ENCODE measurements at regions not wholly inside any gene's neighbourhood (a gene's known extent, or its start where the extent isn't known, plus 50 kb on each side); places are given as distances from the start of the nearest gene placed in this dataset.

GRCh38 chr22:44611880-44612496 lies 90.0 kb upstream of the PRR5 start:
- ATAC-seq: no peak

DNA sequence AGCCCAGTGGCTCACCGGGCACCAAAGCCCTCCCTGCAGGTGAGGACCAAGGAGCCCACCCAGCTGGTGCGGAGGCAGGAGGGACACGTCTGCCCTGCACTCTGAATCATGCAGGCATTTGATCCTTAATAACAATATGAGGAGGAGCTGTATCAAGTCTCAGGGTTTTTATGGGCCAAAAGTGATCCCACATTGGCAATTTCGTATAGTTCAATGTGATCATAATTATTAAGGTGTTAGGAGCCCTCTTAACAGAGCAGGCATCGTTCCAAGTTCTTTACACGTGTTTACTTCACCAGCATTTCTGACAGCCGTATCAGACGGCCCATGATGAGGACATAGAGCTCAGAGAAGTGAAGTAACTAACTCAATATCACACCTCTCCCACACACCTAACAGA lies 91.9 kb upstream of the PRR5 start:
- ATAC-seq: no peak

DNA sequence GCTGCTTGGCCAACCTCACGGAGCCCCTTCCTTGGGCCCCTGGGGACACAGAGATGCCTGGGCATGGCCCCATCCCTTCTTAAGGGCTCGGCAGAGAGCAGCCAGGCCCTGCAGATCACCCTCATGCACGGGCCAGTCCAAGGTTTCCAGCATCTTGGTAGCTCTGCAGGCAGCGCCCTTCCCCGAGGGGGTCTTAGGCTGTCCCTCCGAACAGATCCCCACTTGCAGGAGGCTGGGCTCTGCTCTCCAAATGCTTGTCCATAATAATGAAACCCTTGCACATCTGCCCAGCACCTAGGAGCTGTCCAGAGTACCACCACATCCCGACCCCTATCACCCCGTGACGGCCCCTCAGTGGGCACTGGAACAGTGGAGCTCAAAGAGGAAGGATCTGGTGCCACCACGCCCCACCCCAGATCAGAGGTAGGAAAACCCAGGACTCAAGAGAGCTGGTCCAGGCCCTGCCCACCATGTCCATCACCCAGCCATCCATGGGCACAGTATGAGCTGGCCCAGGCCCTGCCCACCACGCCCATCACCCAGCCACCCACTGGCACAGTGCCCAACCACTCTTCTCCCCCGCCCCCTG lies 92.5 kb upstream of the PRR5 start:
- ATAC-seq: peak; percentile 11

- peak; percentile 21 for ATAC-seq
Observed at GRCh38 chr22:44608597-44609399, 93.2 kb upstream of the PRR5 start.

DNA sequence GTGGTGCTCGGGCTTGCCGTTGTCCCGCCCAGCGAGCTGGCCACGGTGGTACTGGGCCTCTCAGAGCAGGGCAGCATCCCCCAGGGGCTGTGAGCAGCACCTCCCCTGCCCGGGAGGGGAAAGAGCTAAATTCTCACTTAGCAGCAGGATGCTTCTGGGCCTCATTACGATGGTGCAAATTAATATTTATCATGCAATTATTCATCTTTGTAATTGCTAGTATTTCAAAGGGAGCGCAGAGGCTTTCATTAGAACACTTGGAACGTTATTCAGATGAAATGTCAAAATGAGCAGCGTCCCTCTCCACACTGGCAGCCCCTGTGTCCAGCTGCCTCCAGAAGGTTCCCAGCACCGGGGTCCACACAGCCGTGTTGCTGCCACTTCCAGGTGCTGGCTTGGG lies 95.9 kb upstream of the PRR5 start:
- ATAC-seq: no peak

DNA sequence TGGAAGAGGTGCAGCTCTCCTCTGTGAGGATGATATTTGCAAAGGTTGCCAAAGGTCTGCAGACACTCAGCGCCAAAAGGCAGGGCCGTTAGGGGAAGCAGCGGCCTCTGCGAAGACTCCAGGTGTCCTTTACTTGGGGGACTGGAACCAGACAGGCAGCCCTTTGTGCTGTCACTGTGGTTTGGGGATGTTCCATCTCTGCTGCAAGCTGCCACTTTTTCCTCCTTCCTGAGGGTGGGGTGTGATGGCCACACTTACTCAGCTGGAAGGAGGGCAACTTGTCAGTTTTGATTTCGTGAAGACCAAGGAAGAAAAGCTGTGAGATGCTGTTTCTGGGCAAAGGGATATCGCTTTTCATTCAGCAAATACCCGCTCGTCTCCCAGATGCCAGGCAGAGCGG lies 96.5 kb upstream of the PRR5 start:
- no peak for ATAC-seq

- ATAC-seq: no peak
Observed at GRCh38 chr22:44604991-44605390, 97.0 kb upstream of the PRR5 start.

- ATAC-seq: no peak
Observed at GRCh38 chr22:44604455-44604854, 97.5 kb upstream of the PRR5 start.

- no peak for ATAC-seq
Observed at GRCh38 chr22:44603767-44604166, 98.2 kb upstream of the PRR5 start.

DNA sequence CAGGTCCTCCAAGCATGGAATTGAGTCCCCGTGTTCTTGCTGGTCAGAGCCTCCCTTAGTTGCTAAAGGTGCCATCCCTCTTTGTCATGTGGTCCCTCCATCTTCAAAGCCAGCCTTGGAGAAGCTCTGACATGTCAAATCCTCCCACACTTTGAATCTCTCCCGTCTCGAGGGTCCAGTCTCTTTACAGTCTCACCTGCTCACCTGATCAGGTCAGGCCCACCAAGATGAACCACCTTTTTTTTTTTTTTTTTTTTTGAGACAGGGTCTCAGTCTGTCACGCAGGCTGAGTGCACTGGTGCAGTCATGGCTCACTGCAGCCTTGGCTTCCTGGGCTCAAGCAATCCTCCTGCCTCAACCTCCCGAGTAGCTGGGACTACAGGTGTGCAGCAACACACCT lies 100.3 kb upstream of the PRR5 start:
- ATAC-seq: no peak

GRCh38 chr22:44601189-44601588 lies 100.8 kb upstream of the PRR5 start:
- ATAC-seq: no peak

DNA sequence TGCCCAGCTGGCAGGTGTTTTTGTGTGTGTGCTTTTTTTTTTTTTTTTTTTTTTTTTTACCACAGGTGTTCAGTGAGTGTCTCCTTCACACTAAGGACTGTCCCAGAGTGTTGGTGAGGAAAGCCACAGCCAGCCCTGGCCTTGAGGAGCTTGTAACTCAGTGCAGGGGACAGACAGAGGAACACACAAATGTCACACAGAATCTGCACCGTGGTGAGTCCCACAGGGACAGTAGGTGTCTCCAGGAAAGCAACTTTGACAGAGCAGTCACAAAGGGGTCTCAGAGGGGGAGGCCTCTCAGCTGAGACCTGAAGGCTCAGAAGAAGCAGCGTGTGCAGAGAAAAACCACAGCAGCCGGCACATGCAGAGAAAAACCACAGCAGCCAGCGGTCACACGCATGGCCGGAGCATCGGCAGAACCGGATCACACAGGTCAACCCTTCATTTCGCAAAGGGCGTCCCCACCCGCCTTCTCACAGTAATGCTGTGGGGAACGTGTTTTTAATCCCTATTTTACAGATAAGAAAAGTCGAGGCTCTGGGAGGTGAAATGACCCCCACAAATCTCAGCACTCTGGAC lies 101.7 kb upstream of the PRR5 start:
- ATAC-seq: no peak

DNA sequence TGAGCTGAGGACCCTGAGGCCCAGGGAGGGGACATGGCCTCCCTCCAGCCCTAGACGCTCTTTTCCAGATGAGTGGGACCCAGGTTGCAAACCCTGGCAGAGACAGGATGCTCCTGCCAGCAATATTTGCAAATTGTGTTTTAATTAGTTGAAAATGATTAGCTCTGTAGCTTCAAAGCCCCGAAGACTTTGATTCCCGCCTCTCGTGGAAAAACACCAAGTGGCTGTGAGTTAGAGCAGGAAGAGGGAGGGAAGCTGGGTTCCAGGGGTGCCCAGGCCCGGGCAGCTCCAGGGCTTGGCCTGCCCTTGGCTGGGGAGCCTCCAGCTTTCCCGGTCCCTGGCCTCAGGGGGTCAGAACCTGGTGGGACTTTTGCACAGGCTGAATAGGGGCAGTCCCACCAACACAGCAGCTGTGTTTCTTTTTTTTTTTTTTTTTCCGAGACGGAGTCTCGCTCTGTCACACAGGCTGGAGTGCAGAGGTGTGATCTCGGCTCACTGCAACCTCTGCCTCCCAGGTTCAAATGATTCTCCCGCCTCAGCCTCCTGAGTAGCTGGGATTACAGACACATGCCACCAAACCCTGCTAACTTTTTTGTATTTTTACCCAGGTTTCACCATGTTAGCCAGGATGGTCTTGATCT lies 101.6 kb upstream of the RTL6 start:
- ATAC-seq: no peak

- no peak for ATAC-seq
Observed at GRCh38 chr22:44599084-44599483, 101.1 kb upstream of the RTL6 start.

GRCh38 chr22:44597616-44598015 lies 99.6 kb upstream of the RTL6 start:
- ATAC-seq: no peak

DNA sequence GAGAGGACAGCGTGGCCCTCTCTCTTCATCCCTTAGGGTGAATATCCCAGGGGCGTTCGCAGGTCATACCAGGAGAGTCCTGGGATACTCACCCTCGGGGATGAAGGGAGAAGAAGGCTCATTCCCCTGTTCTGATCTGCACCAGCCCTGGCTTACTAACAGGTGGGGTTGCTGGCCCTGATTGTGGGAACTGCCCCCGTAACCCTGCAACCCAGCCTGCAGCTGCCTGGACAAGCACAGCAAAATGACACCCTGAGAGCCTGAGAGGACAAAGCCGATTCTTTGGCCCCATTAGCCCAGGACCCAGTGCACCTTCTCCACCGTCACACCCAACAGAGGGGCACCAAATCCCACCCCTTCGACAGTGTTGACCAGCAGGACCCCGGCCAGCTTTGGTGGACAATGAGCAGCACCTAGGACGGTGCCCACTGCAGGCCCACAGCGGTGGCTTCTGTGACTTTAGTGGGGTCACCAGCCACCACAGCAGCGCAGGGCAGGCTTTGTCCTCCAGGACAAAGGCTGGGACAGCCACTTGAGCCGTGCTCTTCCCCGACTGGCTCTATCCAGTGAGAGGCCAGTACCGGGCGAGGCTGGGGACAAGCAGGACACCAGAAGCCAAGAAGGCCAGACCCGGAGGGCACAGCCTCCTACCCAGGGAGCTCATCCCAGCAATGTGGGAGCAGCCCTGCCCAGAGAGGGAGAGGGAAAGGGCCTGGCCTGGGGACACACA lies 98.5 kb upstream of the RTL6 start:
- ATAC-seq: no peak

- ATAC-seq: no peak
Observed at GRCh38 chr22:44595841-44596341, 97.9 kb upstream of the RTL6 start.

- no peak for ATAC-seq
Observed at GRCh38 chr22:44594951-44595350, 96.9 kb upstream of the RTL6 start.

DNA sequence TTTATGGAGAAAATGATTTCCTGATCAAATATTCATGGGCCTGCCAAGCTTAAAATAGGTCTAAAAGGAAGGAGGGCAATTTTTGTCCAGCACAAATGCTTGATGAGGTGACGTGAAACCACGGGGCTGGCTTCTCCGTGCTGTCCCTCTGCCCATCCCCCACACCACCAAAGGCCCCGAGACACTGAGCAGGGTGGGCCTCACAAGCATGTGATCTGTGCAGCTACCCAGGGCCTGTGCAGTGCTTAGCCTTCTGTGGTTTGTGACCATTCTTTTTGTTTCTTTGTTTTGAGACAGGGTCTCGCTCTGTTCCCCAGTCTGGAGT lies 94.8 kb upstream of the RTL6 start:
- no peak for ATAC-seq

DNA sequence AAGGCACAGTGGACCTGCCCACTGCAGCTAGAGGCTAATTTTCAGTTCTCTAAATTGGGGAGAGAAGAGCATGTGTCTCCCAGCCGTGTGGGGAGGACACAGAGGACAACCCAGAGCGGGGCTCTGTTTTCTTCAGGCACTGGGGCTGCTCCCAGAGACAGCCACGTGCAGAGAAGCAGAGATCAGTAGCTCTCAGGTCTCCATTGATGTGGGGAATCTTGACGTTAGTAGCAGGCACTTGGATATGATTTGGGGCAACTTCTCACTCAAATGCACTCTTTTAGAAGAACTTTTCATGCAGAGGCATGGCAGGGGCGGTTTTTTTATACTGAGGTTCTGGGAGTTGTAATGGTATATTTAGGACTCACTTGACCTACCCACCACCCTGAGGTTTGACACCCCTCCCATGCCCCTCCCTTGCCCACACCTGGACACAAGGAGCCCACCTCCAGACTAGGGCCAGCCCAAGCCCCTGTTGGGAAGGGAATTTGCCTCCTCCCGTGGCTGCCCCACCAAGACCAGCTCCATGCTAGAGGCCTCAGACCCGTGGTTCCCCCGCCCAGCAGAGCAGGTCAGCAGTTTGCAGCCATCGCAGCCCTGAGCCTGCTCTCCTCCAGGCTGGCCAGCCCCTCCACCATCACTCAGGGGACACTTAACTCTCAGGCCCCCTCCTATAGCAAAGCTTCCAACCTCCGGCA lies 94.2 kb upstream of the RTL6 start:
- no peak for ATAC-seq

- ATAC-seq: no peak
Observed at GRCh38 chr22:44591146-44591790, 93.2 kb upstream of the RTL6 start.
